Stimulated activated CD4-positive, alpha-beta T cell treated with anti-CD3 and anti-CD28 coated beads, TNF-alpha, amount 100 ng/mL, for 1 hour (primary cell): ENCODE measurements at regions not wholly inside any gene's neighbourhood (a gene's known extent, or its start where the extent isn't known, plus 50 kb on each side); places are given as distances from the start of the nearest gene placed in this dataset.
"Not testable (repeated sequence)": the region's sequence is repeated elsewhere in the genome, so short reads cannot be mapped to it uniquely, and the experiment has no call there.

ENCODE experiments used
- DNase-seq, 3 donors: peaks; one replicate each; pipeline ENCODE4 v3.0.0-alpha.2; 2020; ENCODE audit warnings: low read depth in 3 of 3, low spot score in 1 of 3

GRCh38 chr1:194366705-194367104 lies 1180.3 kb upstream of the B3GALT2 start:
- DNase-seq: no peak

GRCh38 chr1:194362327-194362726 lies 1175.9 kb upstream of the B3GALT2 start:
- no peak for DNase-seq

GRCh38 chr1:194361374-194362131 lies 1175.1 kb upstream of the B3GALT2 start:
- no peak for DNase-seq

DNA sequence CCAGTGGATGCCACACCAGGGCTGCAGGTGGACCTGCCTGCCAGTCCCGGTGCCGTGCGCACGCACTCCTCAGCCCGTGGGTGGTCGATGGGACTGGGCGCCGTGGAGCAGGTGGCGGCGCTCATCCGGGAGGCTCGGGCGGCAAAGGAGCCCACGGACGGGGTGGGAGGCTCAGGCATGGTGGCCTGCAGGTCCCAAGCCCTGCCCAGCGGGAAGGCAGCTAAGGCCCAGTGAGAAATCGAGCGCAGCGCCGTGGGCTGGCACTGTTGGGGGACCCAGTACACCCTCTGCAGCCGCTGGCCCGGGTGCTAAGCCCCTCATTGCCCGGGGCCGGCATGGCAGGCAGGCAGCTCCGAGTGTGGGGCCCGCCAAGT lies 1171.8 kb upstream of the B3GALT2 start:
- no peak for DNase-seq

GRCh38 chr1:194357573-194358207 lies 1171.3 kb upstream of the B3GALT2 start:
- DNase-seq: not testable (repeated sequence)

- DNase-seq: no peak
Measured at GRCh38 chr1:194355488-194356106, 1169.2 kb upstream of the B3GALT2 start.

DNA sequence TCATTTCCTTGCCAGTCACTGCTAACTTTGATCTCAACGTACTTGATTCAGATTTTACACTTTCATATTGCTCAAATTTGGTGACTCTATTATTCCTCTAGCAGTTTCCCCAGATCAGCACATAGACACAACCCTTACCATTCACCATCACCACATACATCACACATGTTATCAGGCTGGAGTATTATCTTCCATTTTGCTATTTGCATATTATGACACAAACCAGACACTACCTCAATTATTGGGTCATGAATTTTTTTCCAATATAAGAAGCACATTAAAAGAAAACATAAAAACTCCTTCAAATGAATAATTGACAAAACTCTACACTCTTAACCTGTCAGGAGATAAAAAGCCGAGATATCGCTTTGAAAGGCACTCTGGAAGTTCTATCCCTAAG lies 1166.7 kb upstream of the B3GALT2 start:
- DNase-seq: no peak

- no peak for DNase-seq
Measured at GRCh38 chr1:194347200-194347599, 1160.8 kb upstream of the B3GALT2 start.

DNA sequence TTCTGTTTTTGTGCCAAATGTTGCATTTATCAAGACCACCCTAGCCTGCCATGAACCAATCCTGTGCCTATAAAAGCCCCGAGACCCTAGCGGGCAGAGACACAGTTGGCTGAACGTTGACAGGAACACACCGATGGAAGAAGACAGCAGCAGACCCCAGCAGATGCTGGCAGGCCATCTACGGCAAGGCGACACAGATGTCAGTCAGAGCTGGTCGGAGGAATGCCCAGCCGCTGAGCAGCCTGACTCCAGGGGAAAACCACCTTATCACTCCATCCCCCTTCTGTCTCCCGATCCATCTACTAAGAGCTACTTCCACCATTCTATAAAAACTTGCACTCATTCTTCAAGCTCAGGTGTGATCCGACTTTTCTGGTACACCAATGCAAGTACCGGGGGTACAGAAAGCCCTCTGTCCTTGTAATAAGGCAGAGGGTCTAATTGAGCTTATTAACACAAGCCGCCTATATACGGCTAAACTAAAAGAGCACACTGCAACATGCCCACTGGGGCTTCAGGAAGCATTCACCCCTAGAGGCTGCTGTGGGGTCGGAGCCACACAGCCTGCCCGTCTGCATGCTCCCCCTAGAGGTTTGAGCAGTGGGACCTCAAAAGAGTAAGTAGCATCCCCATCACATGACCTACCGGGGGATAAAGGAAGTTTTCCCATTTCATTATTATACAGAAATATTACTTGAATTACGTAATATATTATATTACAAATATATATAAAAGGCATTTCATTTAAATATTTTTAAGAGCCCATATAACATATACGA lies 1156.3 kb upstream of the B3GALT2 start:
- DNase-seq: no peak

DNA sequence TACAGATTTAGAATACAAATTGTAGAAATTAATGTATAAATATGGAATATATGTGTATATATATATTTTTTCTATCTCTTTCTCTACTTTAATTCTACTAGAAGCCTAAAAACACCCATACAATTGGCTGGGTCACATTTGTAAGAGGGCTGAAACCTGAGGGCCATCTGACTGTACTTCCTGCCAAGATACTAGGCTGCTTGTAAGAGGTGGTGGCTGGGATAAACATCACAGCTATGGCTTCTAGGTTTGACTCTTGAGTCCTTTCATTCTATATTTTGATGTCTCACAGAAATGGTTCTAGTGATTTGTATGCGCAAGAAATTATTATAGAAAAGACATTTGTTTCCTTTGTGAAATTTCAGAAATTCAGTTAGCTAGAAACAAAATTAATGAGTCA lies 1155.2 kb upstream of the B3GALT2 start:
- no peak for DNase-seq

- DNase-seq: no peak
Measured at GRCh38 chr1:194339471-194339870, 1153.1 kb upstream of the B3GALT2 start.

DNA sequence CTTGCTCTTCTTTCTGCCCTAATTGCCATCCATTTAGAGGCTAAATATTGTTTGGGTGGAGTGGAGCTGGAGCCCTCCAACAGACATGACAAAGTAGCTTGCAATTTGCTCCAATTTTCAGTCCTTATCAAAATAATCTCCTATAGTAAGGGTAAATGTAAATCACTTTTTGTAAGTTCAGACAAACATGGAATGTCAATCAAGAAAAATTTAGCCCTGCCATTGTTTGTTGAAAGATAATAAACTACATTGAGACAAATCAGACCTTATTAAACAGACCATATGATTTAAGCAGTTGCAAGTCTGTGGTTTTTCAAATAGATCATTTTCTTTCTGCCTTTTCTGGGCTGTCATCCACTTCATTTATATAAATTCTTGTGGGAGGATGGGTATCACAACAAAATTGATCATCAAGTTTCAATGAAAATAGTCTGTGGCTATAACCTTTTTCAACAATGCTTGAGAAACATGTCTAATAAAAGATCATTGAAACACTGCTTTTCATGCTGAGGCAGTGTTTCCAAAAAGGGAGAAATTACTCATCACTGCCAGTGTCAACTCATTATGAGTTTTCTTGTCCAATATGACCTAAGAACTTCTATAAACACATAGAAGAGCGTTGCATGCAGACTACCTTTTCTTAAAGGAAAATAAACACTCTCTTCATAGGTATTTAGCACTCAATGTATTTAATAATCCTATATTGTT lies 1152.0 kb upstream of the B3GALT2 start:
- DNase-seq: no peak

DNA sequence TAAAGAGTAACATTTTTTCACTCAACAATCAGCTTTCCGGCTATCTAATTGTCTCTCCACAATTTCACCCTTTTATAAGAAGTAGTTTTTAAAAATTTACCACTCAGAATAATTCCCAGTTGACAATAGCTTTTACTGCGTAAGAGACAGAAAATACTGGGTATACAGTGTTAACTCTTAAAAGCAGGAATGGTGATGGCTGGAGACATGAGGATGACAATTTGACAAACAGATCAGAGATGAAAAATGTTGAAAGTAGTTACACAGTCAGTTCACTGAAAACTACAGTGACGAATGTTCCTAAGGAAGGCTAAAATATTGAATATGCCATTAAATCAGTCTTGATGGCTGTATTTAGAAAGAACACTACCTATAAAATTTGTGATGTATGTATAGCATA lies 1146.8 kb upstream of the B3GALT2 start:
- DNase-seq: no peak

DNA sequence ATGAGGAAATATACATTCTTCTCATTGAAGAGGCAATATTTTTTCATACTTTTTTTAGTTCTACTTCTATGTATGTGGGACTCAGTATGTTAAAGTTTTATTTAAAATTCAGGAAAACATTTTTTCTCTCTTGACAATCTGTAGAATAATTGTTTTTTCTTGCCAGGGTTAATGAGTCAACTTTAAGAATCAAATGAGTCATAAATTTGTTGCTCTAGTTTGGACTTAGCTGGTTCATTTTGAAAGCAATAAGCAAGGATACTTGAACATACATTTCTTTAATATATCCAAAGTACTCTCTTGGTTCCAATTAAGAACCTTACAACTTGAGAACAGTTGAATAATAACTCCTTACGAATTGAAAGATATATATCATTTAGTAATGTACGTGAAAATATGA lies 1145.3 kb upstream of the B3GALT2 start:
- DNase-seq: no peak

GRCh38 chr1:194322751-194323150 lies 1136.3 kb upstream of the B3GALT2 start:
- no peak for DNase-seq

DNA sequence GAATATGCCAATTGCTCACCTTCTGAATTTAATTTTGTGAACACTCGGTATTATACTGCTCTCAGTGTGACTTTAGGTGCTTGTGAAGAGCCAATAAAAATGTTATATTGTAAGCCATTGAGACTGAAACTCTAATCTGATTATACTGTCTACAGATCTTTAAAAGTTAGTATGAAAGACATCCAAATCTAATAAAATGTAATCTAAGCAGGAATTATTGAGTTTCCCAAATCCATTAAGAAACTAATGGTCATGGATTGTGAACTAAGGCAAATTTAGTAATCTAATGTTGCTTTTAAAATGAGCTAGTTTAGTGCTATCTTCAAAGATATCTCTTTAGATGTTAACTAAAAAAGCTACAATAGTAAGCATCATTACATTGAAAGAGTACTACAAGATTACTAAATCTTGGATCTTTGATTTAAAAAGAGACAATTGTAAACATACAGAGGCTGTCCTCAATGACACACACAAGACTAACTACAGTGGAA lies 1132.4 kb upstream of the B3GALT2 start:
- DNase-seq: no peak

DNA sequence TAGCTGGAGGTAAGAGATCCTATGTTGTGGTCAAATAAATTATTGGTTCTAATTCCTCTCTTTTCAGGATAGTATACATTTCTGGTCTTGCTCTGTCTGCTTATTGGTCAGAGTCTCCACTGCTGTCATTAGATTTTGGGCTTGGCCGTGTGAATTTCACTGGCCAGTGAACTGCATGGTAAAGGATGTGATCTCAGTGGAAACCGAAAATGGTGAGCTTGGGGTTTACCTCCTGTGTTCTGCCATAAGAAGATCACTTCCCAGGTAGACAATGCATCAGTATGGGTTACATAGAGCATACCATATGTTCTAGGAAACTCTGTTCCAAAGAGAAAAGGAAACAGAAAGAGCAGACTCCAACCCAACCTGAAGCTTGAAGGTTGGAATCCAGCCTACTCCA lies 1123.3 kb upstream of the B3GALT2 start:
- no peak for DNase-seq

DNA sequence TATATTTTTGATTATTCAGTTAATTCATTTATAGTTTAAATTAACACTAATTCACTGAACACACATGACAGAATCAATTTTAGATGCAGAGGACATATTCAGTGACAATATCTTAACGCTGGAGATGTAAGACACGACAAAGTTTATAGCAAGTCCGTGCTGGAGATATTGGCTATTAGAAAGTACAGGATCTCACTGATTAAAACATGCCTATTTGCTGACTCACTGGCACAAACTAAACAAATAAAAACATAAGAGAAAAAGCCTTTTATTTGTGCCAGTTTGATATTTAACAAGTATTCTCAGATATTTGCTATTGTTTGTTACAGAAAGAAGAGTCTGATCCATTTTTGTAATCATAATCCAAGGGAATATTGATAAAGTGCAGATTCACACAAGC lies 1122.9 kb upstream of the B3GALT2 start:
- DNase-seq: no peak

DNA sequence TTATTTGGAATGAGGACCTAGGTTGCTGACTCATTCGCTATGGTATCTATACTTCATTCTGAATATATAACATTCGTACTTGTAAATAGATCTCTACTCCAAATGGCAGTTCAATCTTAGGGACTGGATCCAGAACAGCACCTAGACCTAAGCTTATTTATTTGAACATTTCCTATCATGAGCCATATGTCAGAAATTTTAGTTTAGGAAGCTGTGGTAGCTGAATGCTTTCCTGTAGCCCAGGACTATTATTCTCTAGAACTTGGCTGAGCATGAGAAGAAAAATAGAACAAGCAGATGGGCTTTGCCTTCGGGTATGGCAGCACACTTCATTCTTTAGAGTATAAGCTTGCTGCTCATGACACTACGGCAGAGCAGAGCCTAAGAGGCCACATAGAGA lies 1114.4 kb upstream of the B3GALT2 start:
- no peak for DNase-seq

GRCh38 chr1:194300340-194300739 lies 1113.9 kb upstream of the B3GALT2 start:
- no peak for DNase-seq

DNA sequence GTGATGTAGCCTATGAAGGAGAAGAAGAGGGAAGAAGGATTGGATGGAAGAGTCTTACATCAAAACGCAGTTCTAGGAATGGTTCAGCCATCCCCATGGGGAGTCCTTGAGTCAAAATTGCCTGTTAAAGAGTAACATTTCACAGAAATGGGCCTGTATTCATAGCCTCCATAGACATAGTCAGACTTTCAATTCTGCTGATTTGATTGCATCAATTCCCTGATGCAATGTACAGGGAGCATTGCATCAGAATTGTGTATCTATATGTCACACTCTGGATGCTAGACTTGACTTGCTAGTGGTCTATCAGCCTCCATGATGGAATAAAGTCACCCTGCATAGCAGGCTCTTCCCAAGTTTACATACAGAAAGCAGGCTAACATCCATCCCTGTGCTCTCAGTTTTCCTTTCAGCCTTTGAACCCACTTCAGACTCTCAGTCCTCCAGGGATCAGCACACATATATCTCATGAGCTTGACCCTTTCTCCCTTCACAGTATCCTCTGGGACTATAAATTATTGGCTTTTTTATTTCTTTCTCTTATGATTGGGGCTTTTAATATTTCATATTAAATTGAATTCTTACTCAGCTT lies 1111.7 kb upstream of the B3GALT2 start:
- no peak for DNase-seq
